Breast epithelium (tissue), 4 donors: ENCODE measurements at regions not wholly inside any gene's neighbourhood (a gene's known extent, or its start where the extent isn't known, plus 50 kb on each side); places are given as distances from the start of the nearest gene placed in this dataset.

ENCODE experiments used
- DNase-seq, 2 donors: peaks; one replicate each; pipeline ENCODE4 v3.0.0-alpha.2; 2019; ENCODE audit warnings: low spot score in 2 of 2
- H3K27ac ChIP-seq, 2 donors: fragments of 200-600 bp; sonication (generic) in 1 of 2; one replicate each; pipeline ENCODE4 v1.5.1; 2016 to 2019; ENCODE audit warnings: mild to moderate bottlenecking in 1 of 2
- H3K27me3 ChIP-seq, 2 donors: fragments of 200-600 bp; sonication (generic) in 1 of 2; one replicate each; pipeline versions ENCODE4 v1.5.1 to v1.6.0; 2017 to 2019; ENCODE audit warnings: control low read depth in 1 of 2, mild to moderate bottlenecking in 1 of 2
- H3K36me3 ChIP-seq: fragments of 200-600 bp; one replicate; pipeline ENCODE4 v1.5.1; 2019
- H3K4me1 ChIP-seq, 2 donors: fragments of 200-600 bp; sonication (generic); one replicate each; pipeline ENCODE4 v1.5.1; 2016 to 2019; ENCODE audit warnings: control low read depth in 1 of 2
- H3K4me3 ChIP-seq, 3 donors: fragments of 200-600 bp; sonication (generic); 1 replicate in 2 of 3; 2 replicates in 1 of 3; pipeline ENCODE4 v1.5.1; 2016 to 2019; ENCODE audit warnings: mild to moderate bottlenecking in 3 of 3, moderate library complexity in 2 of 3
- H3K9me3 ChIP-seq, 2 donors: fragments of 200-600 bp; sonication (generic) in 1 of 2; one replicate each; pipeline ENCODE4 v1.5.1; 2016 to 2019; ENCODE audit warnings: control low read depth in 1 of 2
- CTCF ChIP-seq, 3 donors: fragments of 450-650 bp; IDR thresholded peaks; one replicate each; pipeline ENCODE4 v1.5.1; 2016 to 2017; ENCODE audit warnings: antibody characterized with exemption in 3 of 3, mild to moderate bottlenecking in 3 of 3, moderate library complexity in 3 of 3
- POLR2A ChIP-seq: fragments of 450-650 bp; IDR thresholded peaks from one replicate; pipeline ENCODE4 v1.6.1; 2016; ENCODE audit warnings: antibody characterized with exemption, mild to moderate bottlenecking, moderate library complexity
- POLR2AphosphoS5 ChIP-seq, 3 donors: sonication (generic); formaldehyde crosslinking; IDR thresholded peaks; one replicate each; pipeline ENCODE4 v1.6.1; 2017; ENCODE audit warnings: antibody characterized with exemption in 3 of 3
- intact Hi-C: fragments of 100-400 bp; cut with DNase I; formaldehyde crosslinking; loops from one replicate; pipeline ENCODE4 v1.15.1; 2023; ENCODE audit warnings: low total_unique reads

GRCh38 chr15:61500951-61501620 is 272.0 kb upstream of the RORA start:
- DNase-seq = no peak
- Histone ChIP-seq H3K4me3 (no peak overlapping the region), H3K27me3 (no peaks in the 10 kb centered on the region), H3K4me1 (no peaks in the 10 kb centered on the region), H3K9me3 (no peaks in the 10 kb centered on the region), H3K36me3 (no peaks in the 10 kb centered on the region), H3K27ac (no peak overlapping the region)
- TF ChIP-seq POLR2A (no peak), CTCF (IDR thresholded peaks at IDR 0.05) (no peak), POLR2AphosphoS5 (IDR thresholded peaks at IDR 0.05) (no peak)
- intact Hi-C loops = no loop called here

GRCh38 chr15:61500523-61500922 is 271.4 kb upstream of the RORA start:
- Histone ChIP-seq H3K4me3 (no peak overlapping the region), H3K27ac (no peak overlapping the region), H3K27me3 (no peaks in the 10 kb centered on the region), H3K36me3 (no peaks in the 10 kb centered on the region), H3K9me3 (no peaks in the 10 kb centered on the region), H3K4me1 (no peaks in the 10 kb centered on the region)
- no peak for DNase-seq
- intact Hi-C loops = no loop called here
- TF ChIP-seq POLR2AphosphoS5 (IDR thresholded peaks at IDR 0.05) = no peak
- TF ChIP-seq POLR2A = no peak
- no peak for TF ChIP-seq CTCF (IDR thresholded peaks at IDR 0.05)

- Histone ChIP-seq H3K4me1 (no peaks in the 10 kb centered on the region), H3K4me3 (no peak overlapping the region), H3K9me3 (no peaks in the 10 kb centered on the region), H3K36me3 (no peaks in the 10 kb centered on the region), H3K27ac (peak overlapping the region; percentile 55 to 58), H3K27me3 (no peaks in the 10 kb centered on the region)
- TF ChIP-seq POLR2AphosphoS5 (IDR thresholded peaks at IDR 0.05) (no peak), CTCF (IDR thresholded peaks at IDR 0.05) (no peak), POLR2A (no peak)
- peak in 1 of 2 donors; percentile 21 for DNase-seq
- intact Hi-C loops = no loop called here
These were observed 270.3 kb upstream of the RORA start for GRCh38 chr15:61499376-61499775.

GRCh38 chr15:61489571-61489970 is 260.5 kb upstream of the RORA start:
- Histone ChIP-seq H3K27me3 (no peaks in the 10 kb centered on the region), H3K4me3 (no peak overlapping the region), H3K36me3 (no peaks in the 10 kb centered on the region), H3K27ac (no peak overlapping the region), H3K9me3 (no peaks in the 10 kb centered on the region), H3K4me1 (no peaks in the 10 kb centered on the region)
- DNase-seq = no peak
- intact Hi-C loops = no loop called here
- TF ChIP-seq CTCF (IDR thresholded peaks at IDR 0.05) = no peak
- no peak for TF ChIP-seq POLR2AphosphoS5 (IDR thresholded peaks at IDR 0.05)
- no peak for TF ChIP-seq POLR2A

- no peak for DNase-seq
- Histone ChIP-seq H3K4me1 (no peaks in the 10 kb centered on the region), H3K27me3 (no peaks in the 10 kb centered on the region), H3K9me3 (no peaks in the 10 kb centered on the region), H3K4me3 (no peak overlapping the region), H3K36me3 (no peaks in the 10 kb centered on the region), H3K27ac (no peak overlapping the region)
- TF ChIP-seq POLR2AphosphoS5 (IDR thresholded peaks at IDR 0.05) (no peak), POLR2A (no peak), CTCF (IDR thresholded peaks at IDR 0.05) (no peak)
- intact Hi-C loops = no loop called here
These were observed 254.5 kb upstream of the RORA start for GRCh38 chr15:61483599-61483998.
